ENCODE measurements at regions not wholly inside any gene's neighbourhood (a gene's known extent, or its start where the extent isn't known, plus 50 kb on each side); places are given as distances from the start of the nearest gene placed in this dataset.

DNA sequence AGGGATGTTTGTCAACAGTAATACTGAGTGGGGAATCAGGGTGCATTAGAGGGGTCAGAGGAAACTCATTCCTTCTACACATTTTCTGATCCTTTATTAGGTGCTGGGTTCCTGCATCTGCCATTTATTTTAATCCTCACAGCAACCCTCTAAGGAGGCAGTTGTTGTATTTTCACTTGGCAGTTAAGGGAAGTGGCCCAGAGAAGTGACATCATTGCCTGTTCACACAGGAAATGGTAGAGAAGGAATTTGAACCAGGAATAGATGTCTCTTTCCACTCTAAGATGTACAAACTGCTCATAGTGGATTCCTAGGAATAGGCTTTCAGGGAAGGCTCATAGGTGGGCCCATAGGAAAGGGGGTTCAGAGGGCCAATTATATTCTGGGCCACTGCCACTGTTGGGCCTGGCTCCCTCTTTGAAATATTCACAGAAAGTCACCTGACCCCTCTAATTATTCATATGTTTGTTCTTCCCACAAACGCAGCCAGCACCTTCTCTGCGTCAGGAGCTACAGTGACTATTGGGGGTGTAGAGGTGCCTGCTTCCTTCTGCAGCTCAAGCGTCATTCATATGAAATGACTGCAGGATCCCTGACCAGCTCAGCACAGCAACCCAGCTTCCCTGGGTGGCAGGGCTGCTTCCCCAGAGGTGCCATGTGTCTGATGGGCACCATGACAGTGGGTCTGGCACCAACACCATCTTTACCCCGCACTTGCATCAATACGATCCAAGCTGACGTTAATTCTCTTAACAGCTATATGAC lies 163.9 kb upstream of the SMAD3 start:
- peak in 1 of 2 donors; percentile 58 for DNase-seq (ENCODE audit: low read depth in 1 of 2, low spot score in 1 of 2)
- Histone ChIP-seq H3K27ac (no peak overlapping the region), H3K36me3 (no peaks in the 10 kb centered on the region), H3K4me1 (ENCODE audit: low read depth) (peaks cover 7% of the 10 kb centered on the region), H3K9me3 (ENCODE audit: low read depth) (no peaks in the 10 kb centered on the region), H3K27me3 (no peaks in the 10 kb centered on the region), H3K4me3 (no peak overlapping the region)
- TF ChIP-seq, protein P1, sequence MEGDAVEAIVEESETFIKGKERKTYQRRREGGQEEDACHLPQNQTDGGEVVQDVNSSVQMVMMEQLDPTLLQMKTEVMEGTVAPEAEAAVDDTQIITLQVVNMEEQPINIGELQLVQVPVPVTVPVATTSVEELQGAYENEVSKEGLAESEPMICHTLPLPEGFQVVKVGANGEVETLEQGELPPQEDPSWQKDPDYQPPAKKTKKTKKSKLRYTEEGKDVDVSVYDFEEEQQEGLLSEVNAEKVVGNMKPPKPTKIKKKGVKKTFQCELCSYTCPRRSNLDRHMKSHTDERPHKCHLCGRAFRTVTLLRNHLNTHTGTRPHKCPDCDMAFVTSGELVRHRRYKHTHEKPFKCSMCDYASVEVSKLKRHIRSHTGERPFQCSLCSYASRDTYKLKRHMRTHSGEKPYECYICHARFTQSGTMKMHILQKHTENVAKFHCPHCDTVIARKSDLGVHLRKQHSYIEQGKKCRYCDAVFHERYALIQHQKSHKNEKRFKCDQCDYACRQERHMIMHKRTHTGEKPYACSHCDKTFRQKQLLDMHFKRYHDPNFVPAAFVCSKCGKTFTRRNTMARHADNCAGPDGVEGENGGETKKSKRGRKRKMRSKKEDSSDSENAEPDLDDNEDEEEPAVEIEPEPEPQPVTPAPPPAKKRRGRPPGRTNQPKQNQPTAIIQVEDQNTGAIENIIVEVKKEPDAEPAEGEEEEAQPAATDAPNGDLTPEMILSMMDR (IDR thresholded peaks at IDR 0.05; ENCODE audit: low read depth, low read length) = no peak

DNA sequence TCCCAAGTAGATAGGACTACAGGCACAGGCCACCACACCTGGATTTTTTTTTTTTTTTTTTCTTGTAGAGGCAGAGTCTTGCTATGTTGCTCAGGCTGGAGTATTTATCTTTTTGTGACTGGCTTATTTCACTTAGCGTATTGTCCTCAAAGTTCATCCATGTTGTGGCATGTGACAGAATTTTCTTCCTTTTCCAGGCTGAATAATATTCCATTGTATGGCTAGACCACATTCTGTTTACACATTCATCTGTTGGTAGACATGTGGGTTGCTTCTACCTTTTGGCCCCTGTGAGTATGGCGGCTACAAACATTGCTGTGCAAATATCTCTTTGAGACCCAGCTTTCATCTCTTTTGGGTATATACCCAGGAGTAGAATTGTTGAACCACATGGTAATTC lies 160.2 kb upstream of the SMAD3 start:
- Histone ChIP-seq H3K27ac (no peak overlapping the region), H3K9me3 (ENCODE audit: low read depth) (no peaks in the 10 kb centered on the region), H3K4me3 (no peak overlapping the region), H3K4me1 (ENCODE audit: low read depth) (peaks cover 7% of the 10 kb centered on the region), H3K27me3 (no peaks in the 10 kb centered on the region), H3K36me3 (no peaks in the 10 kb centered on the region)
- TF ChIP-seq, protein P1 (IDR thresholded peaks at IDR 0.05; ENCODE audit: low read depth, low read length) = no peak
- DNase-seq (ENCODE audit: low read depth in 1 of 2, low spot score in 1 of 2) = no peak

DNA sequence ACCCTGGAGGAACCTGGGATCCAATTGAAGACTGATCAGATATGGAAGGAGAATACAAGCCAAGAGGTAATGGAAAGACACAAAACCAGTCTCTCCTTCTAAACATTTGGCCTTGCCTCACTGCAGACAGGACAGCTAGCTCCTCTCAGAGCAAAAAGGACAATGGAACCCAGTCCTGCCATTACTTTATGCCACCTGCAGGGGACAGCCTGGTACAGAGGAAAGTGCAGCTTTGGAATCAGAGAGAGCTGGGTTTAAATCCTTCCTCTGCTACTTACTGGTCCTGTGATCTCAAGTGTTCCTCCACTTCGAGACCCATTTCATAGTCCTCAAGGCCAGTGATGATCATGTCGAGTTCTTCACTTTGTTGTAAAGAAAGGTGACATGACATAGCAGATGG lies 159.4 kb upstream of the SMAD3 start:
- Histone ChIP-seq H3K36me3 (no peaks in the 10 kb centered on the region), H3K9me3 (ENCODE audit: low read depth) (no peaks in the 10 kb centered on the region), H3K4me1 (ENCODE audit: low read depth) (peaks cover 7% of the 10 kb centered on the region), H3K4me3 (no peak overlapping the region), H3K27ac (no peak overlapping the region), H3K27me3 (no peaks in the 10 kb centered on the region)
- DNase-seq (ENCODE audit: low read depth in 1 of 2, low spot score in 1 of 2) = no peak
- TF ChIP-seq, protein P1 (IDR thresholded peaks at IDR 0.05; ENCODE audit: low read depth, low read length) = peak; percentile 6

DNA sequence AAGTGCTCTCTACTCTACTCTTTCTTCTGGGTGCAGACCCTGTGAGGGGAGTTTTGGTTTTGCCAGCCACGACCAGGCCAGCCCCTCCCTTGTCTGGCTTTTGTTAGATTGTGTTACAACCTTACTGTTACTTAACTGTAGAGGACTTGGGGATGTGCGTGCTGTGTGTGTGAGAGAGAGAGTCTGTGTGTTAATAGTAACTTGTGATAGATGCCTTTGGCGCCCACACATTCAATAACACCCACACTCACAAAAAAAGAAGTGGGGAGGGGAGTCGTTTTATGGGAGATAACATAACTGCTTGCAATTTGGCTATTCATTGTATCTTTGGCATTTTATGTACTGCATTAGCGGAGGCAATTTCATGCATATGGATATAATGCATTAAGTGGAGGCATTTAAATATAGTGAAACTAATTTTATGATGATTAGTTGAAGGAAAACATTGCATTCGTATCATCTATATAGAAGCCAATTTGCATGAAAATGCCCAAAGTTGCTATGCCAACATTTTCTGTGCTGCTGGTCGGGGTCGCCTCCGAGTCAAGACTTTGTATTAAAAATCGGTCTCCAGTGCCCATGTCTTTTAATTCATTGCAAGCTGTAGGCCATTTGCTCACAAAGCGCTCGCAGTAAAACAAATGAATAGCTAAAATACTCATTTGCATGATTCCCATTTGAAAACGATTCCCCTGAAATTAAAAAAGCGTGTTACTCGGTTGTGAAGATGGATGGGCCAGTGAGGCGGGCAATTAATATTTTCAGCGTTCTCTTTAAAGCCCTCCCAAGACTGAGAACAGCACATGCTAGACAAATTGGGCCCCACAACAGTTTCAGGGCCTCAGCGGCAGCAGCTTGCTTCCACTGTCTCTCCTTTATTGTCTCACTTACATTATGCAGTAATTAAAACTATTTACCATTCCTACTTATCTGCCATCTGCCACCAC lies 158.5 kb upstream of the SMAD3 start:
- Histone ChIP-seq H3K4me1 (ENCODE audit: low read depth) (peaks cover 7% of the 10 kb centered on the region), H3K27ac (no peak overlapping the region), H3K9me3 (ENCODE audit: low read depth) (no peaks in the 10 kb centered on the region), H3K27me3 (no peaks in the 10 kb centered on the region), H3K36me3 (no peaks in the 10 kb centered on the region), H3K4me3 (no peak overlapping the region)
- DNase-seq (ENCODE audit: low read depth in 1 of 2, low spot score in 1 of 2) = no peak
- TF ChIP-seq, protein P1 (IDR thresholded peaks at IDR 0.05; ENCODE audit: low read depth, low read length) = no peak

DNA sequence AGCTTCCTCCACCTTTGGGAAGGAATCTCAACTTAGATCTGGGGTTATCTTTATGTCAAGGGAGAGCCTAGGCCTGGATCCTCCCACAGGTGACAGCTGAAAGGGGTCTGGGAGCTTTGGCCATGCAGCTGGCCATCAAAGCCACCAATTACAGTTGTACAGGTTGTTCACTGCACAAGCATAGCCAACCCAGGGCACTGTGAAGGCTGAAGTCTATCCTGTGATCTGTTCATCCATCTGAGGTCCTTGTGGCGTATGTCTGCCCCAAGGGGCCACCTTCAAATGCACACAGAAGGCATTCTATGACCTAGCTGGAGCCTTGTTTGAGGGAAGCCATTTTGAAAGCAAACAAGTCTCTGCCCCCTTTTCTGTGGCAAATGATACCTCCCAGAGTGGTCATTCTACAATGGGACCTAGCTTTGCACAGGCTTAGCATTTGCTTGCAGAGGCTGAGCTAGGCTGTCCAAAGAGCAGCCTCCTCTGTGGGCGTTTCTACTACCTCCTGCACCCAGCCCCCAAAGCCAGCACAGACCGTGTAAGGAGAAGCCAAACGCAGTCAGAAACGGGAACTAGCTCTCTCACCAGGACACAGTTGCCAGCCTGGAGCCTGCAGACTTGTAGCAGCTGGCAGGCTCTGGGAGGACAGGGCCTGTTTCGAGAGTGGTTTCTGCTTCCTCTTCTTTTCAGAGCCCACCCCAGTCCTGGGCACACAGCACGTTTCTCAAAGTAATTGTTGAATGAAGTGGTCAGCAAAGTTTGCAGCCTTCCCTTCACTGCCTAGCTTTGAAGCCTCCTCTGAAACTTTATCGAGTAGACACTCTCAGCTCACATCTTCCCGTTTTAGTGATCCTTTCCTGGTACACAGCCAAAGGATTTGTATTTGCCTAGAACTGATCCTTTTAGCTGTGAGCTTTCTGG lies 157.3 kb upstream of the SMAD3 start:
- Histone ChIP-seq H3K27me3 (no peaks in the 10 kb centered on the region), H3K36me3 (no peaks in the 10 kb centered on the region), H3K4me1 (ENCODE audit: low read depth) (peaks cover 7% of the 10 kb centered on the region), H3K27ac (no peak overlapping the region), H3K4me3 (no peak overlapping the region), H3K9me3 (ENCODE audit: low read depth) (no peaks in the 10 kb centered on the region)
- DNase-seq (ENCODE audit: low read depth in 1 of 2, low spot score in 1 of 2) = peak in 1 of 2 donors; percentile 48
- TF ChIP-seq, protein P1 (IDR thresholded peaks at IDR 0.05; ENCODE audit: low read depth, low read length) = no peak
